NCI-H146 treated with DMSO at 0.1 percent for 48 hours (cell line): ENCODE measurements at regions not wholly inside any gene's neighbourhood (a gene's known extent, or its start where the extent isn't known, plus 50 kb on each side); places are given as distances from the start of the nearest gene placed in this dataset.

Experiments
- DNase-seq: peaks from one replicate; lab custom pipeline; 2025; ENCODE audit not compliant: unreplicated experiment; lab: John Stamatoyannopoulos, UW

GRCh38 chr12:111201495-111202236, 167.2 kb downstream of the PHETA1 start:
- DNase-seq, result no peak

GRCh38 chr12:111201036-111201435, 167.9 kb downstream of the PHETA1 start:
- DNase-seq, result no peak

- no peak for DNase-seq
These were observed 171.4 kb downstream of the PHETA1 start for GRCh38 chr12:111197376-111197944.

- no peak for DNase-seq
These were observed 172.4 kb downstream of the PHETA1 start for GRCh38 chr12:111196532-111196931.

GRCh38 chr12:111195316-111195715, 173.6 kb downstream of the PHETA1 start:
- DNase-seq, result no peak

- no peak for DNase-seq
These were observed 174.2 kb downstream of the PHETA1 start for GRCh38 chr12:111194703-111195051.

GRCh38 chr12:111193977-111194702, 174.8 kb downstream of the PHETA1 start:
- no peak for DNase-seq

GRCh38 chr12:111193496-111193895, 175.4 kb downstream of the PHETA1 start:
- no peak for DNase-seq

GRCh38 chr12:111193067-111193466, 175.8 kb downstream of the PHETA1 start:
- no peak for DNase-seq

- DNase-seq, result no peak
These were observed 176.2 kb downstream of the PHETA1 start for GRCh38 chr12:111192647-111193046.

- DNase-seq, result no peak
These were observed 178.0 kb downstream of the PHETA1 start for GRCh38 chr12:111190741-111191526.

- DNase-seq, result no peak
These were observed 179.1 kb downstream of the PHETA1 start for GRCh38 chr12:111189792-111190191.

- no peak for DNase-seq
These were observed 180.5 kb downstream of the PHETA1 start for GRCh38 chr12:111188436-111188835.

- DNase-seq, result no peak
These were observed 182.5 kb downstream of the PHETA1 start for GRCh38 chr12:111186347-111186746.

GRCh38 chr12:111185889-111186227, 183.0 kb downstream of the PHETA1 start:
- no peak for DNase-seq

GRCh38 chr12:111185206-111185888, 183.5 kb downstream of the PHETA1 start:
- no peak for DNase-seq

GRCh38 chr12:111184161-111184560, 184.7 kb downstream of the PHETA1 start:
- no peak for DNase-seq

GRCh38 chr12:111183094-111183493, 185.8 kb downstream of the PHETA1 start:
- DNase-seq, result no peak

- no peak for DNase-seq
These were observed 186.5 kb downstream of the PHETA1 start for GRCh38 chr12:111182382-111182781.

GRCh38 chr12:111181143-111181726, 187.7 kb downstream of the PHETA1 start:
- no peak for DNase-seq
